Left lung (tissue), 4 donors: ENCODE measurements at regions not wholly inside any gene's neighbourhood (a gene's known extent, or its start where the extent isn't known, plus 50 kb on each side); places are given as distances from the start of the nearest gene placed in this dataset.
A peak's percentile ranks its signal among the peaks of the same experiment; 100 is the strongest.

Experiments used
- ATAC-seq: fragments of 200-7000 bp; cut with Tn5 transposase; one replicate; pipeline ENCODE4 v1.9.1; 2020; ENCODE audit warnings: moderate library complexity
- DNase-seq, 4 donors: peaks; one replicate each; pipeline ENCODE4 v3.0.0-alpha.2; 2013 to 2020
- H3K27ac ChIP-seq, 2 donors: fragments of 200-600 bp; sonication (generic) in 1 of 2; one replicate each; pipeline versions ENCODE4 v1.5.0 to v1.8.0; 2020 to 2021
- H3K27me3 ChIP-seq, 2 donors: fragments of 200-600 bp; sonication (generic) in 1 of 2; one replicate each; pipeline versions ENCODE4 v1.5.0 to v1.8.0; 2020 to 2021
- H3K36me3 ChIP-seq, 2 donors: fragments of 200-600 bp; sonication (generic) in 1 of 2; one replicate each; pipeline versions ENCODE4 v1.5.0 to v1.8.0; 2020 to 2021
- H3K4me1 ChIP-seq, 2 donors: fragments of 200-600 bp; one replicate each; pipeline ENCODE4 v1.8.0; 2021
- H3K4me3 ChIP-seq, 2 donors: fragments of 200-600 bp; sonication (generic) in 1 of 2; one replicate each; pipeline versions ENCODE4 v1.5.0 to v1.8.0; 2020 to 2021; ENCODE audit warnings: mild to moderate bottlenecking in 1 of 2
- H3K9me3 ChIP-seq, 2 donors: fragments of 200-600 bp; sonication (generic) in 1 of 2; one replicate each; pipeline versions ENCODE4 v1.5.0 to v1.8.0; 2020 to 2021
- intact Hi-C, 2 donors: fragments of 100-400 bp; cut with DNase I; formaldehyde crosslinking; loops; one replicate each; pipeline versions ENCODE4 v1.11.2 to v1.14.2; 2022
- TF ChIP-seq, protein P1 (sequence below), 2 donors: fragments of 200-600 bp; sonication (generic) in 1 of 2; IDR thresholded peaks; one replicate each; pipeline versions ENCODE4 v1.5.0 to v1.8.0; 2021; ENCODE audit warnings: antibody characterized with exemption in 2 of 2
- donor health status: DM: no; HTN: yes; CAD: no.
- donor health status: DM: no; HTN: no; CAD: no.

- DNase-seq (peak in 1 of 4 donors; percentile 28), ATAC-seq (no peak)
- intact Hi-C loops = no loop called here
- H3K36me3 ChIP-seq = no peaks in the 10 kb centered on the region
- H3K4me1 ChIP-seq = no peaks in the 10 kb centered on the region
- no peaks in the 10 kb centered on the region for H3K9me3 ChIP-seq
- peaks cover 6 to 24% of the 10 kb centered on the region in 2 donors for H3K27me3 ChIP-seq
- H3K4me3 ChIP-seq = no peak overlapping the region
- H3K27ac ChIP-seq = no peak overlapping the region
- TF ChIP-seq, protein P1, sequence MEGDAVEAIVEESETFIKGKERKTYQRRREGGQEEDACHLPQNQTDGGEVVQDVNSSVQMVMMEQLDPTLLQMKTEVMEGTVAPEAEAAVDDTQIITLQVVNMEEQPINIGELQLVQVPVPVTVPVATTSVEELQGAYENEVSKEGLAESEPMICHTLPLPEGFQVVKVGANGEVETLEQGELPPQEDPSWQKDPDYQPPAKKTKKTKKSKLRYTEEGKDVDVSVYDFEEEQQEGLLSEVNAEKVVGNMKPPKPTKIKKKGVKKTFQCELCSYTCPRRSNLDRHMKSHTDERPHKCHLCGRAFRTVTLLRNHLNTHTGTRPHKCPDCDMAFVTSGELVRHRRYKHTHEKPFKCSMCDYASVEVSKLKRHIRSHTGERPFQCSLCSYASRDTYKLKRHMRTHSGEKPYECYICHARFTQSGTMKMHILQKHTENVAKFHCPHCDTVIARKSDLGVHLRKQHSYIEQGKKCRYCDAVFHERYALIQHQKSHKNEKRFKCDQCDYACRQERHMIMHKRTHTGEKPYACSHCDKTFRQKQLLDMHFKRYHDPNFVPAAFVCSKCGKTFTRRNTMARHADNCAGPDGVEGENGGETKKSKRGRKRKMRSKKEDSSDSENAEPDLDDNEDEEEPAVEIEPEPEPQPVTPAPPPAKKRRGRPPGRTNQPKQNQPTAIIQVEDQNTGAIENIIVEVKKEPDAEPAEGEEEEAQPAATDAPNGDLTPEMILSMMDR (IDR thresholded peaks at IDR 0.05) = no peak
Observed at GRCh38 chr1:22218618-22219250, 75.8 kb upstream of the WNT4 start.

DNA sequence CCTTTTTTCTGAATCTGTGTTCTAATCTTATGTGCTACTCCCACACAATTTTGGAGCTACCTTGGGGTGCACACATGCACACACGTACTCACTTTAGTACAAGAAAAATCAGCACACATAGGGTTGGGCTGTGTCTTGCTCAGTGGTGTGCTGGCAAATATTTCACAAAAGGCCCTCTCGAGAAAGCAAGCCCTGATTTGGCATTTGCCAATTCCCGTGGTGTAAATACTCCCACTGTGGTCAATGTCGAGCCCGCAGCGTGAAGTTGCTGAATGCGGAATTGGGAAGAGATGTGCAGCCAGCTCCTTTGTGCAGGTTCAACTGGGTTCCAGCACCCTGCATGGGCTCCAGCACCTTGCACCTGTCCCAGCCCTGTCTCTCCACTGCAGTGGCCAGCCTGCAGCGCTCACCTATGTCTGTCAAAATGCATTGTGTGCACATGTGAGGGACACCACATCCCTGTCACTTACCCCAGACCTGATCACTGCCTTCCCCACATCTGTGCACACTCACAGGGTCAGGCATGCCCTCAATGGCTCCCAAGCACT lies 78.4 kb upstream of the WNT4 start:
- H3K9me3 ChIP-seq = no peaks in the 10 kb centered on the region
- peaks cover 0 to 5% of the 10 kb centered on the region in 2 donors for H3K27me3 ChIP-seq
- H3K4me3 ChIP-seq = no peak overlapping the region
- no peaks in the 10 kb centered on the region for H3K4me1 ChIP-seq
- ATAC-seq (no peak), DNase-seq (no peak)
- TF ChIP-seq, protein P1 (IDR thresholded peaks at IDR 0.05) = no peak
- no peaks in the 10 kb centered on the region for H3K36me3 ChIP-seq
- intact Hi-C loops = no loop called here
- H3K27ac ChIP-seq = no peak overlapping the region

- Histone ChIP-seq H3K4me1 (no peaks in the 10 kb centered on the region), H3K27ac (no peak overlapping the region), H3K36me3 (no peaks in the 10 kb centered on the region), H3K4me3 (no peak overlapping the region), H3K27me3 (no peaks in the 10 kb centered on the region), H3K9me3 (no peaks in the 10 kb centered on the region)
- no peak for ATAC-seq
- DNase-seq = no peak
- TF ChIP-seq, protein P1 (IDR thresholded peaks at IDR 0.05) = no peak
- intact Hi-C loops = no loop called here
Observed at GRCh38 chr1:22222723-22223122, 79.8 kb upstream of the WNT4 start.

DNA sequence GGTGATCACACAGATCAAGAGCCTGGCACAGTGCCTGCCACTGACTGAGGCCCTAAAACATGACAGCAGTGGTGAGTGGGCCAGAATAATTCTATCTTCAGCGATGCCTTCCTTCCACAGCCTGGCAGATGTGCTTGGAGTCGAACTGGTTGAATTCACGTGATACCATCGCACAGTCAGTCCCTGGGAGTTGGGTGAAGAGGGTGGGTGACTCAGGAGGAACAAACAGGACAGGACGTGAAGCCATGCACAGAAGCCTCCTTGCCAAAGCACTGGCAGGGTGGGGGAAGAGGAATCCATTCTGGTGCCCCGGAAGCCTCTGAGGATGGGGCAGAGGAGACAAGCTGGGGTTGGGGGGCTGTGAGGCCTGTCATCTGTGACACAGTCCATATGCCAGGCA lies 80.3 kb upstream of the WNT4 start:
- TF ChIP-seq, protein P1 (IDR thresholded peaks at IDR 0.05) = no peak
- no peaks in the 10 kb centered on the region for H3K27me3 ChIP-seq
- DNase-seq = peak in 1 of 4 donors; percentile 19
- no peak overlapping the region for H3K27ac ChIP-seq
- intact Hi-C loops = no loop called here
- H3K9me3 ChIP-seq = no peaks in the 10 kb centered on the region
- no peaks in the 10 kb centered on the region for H3K36me3 ChIP-seq
- no peaks in the 10 kb centered on the region for H3K4me1 ChIP-seq
- ATAC-seq = no peak
- H3K4me3 ChIP-seq = no peak overlapping the region

- no peak for ATAC-seq
- peak in 1 of 4 donors; percentile 22 for DNase-seq
- intact Hi-C loops = no loop called here
- H3K9me3 ChIP-seq = no peaks in the 10 kb centered on the region
- no peak overlapping the region for H3K4me3 ChIP-seq
- H3K27me3 ChIP-seq = no peaks in the 10 kb centered on the region
- H3K36me3 ChIP-seq = no peaks in the 10 kb centered on the region
- TF ChIP-seq, protein P1 (IDR thresholded peaks at IDR 0.05) = no peak
- H3K4me1 ChIP-seq = no peaks in the 10 kb centered on the region
- no peak overlapping the region for H3K27ac ChIP-seq
Observed at GRCh38 chr1:22224091-22224490, 81.2 kb upstream of the WNT4 start.
